HG02588 (cell line): ENCODE measurements at regions not wholly inside any gene's neighbourhood (a gene's known extent, or its start where the extent isn't known, plus 50 kb on each side); places are given as distances from the start of the nearest gene placed in this dataset.
"Not testable (repeated sequence)": the region's sequence is repeated elsewhere in the genome, so short reads cannot be mapped to it uniquely, and the experiment has no call there.

ENCODE experiments used
- ATAC-seq: cut with Tn5 transposase; IDR thresholded peaks from one replicate; pipeline ENCODE4 v1.9.1; 2021; ENCODE audit warnings: mild to moderate bottlenecking, moderate library complexity; ENCODE audit not compliant: unreplicated experiment

- ATAC-seq = no peak
Measured at GRCh38 chr6:82507112-82507511, 143.5 kb downstream of the TPBG start.

GRCh38 chr6:82511546-82511945 lies 147.9 kb downstream of the TPBG start:
- no peak for ATAC-seq

- ATAC-seq = not testable (repeated sequence)
Measured at GRCh38 chr6:82517896-82518295, 154.3 kb downstream of the TPBG start.

- no peak for ATAC-seq
Measured at GRCh38 chr6:82521369-82521768, 157.8 kb downstream of the TPBG start.

GRCh38 chr6:82521861-82522260 lies 158.2 kb downstream of the TPBG start:
- no peak for ATAC-seq

GRCh38 chr6:82524031-82524430 lies 160.4 kb downstream of the TPBG start:
- ATAC-seq = no peak

GRCh38 chr6:82525775-82526495 lies 162.3 kb downstream of the TPBG start:
- no peak for ATAC-seq

- not testable (repeated sequence) for ATAC-seq
Measured at GRCh38 chr6:82529960-82530460, 166.4 kb downstream of the TPBG start.

GRCh38 chr6:82534876-82535275 lies 171.3 kb downstream of the TPBG start:
- ATAC-seq = no peak

- not testable (repeated sequence) for ATAC-seq
Measured at GRCh38 chr6:82549480-82549879, 185.9 kb downstream of the TPBG start.

GRCh38 chr6:82551311-82551710 lies 187.7 kb downstream of the TPBG start:
- not testable (repeated sequence) for ATAC-seq

- ATAC-seq = no peak
Measured at GRCh38 chr6:82551831-82552230, 188.2 kb downstream of the TPBG start.

- ATAC-seq = no peak
Measured at GRCh38 chr6:82553863-82554531, 190.4 kb downstream of the TPBG start.

GRCh38 chr6:82554666-82555065 lies 191.0 kb downstream of the TPBG start:
- no peak for ATAC-seq

GRCh38 chr6:82555801-82556200 lies 192.2 kb downstream of the TPBG start:
- ATAC-seq = no peak

- ATAC-seq = not testable (repeated sequence)
Measured at GRCh38 chr6:82558531-82558930, 194.9 kb downstream of the TPBG start.

- ATAC-seq = no peak
Measured at GRCh38 chr6:82567621-82568020, 204.0 kb downstream of the TPBG start.

GRCh38 chr6:82568290-82568993 lies 204.8 kb downstream of the TPBG start:
- peak; percentile 99 for ATAC-seq

- ATAC-seq = no peak
Measured at GRCh38 chr6:82569022-82569421, 205.4 kb downstream of the TPBG start.

GRCh38 chr6:82570083-82570482 lies 206.5 kb downstream of the TPBG start:
- ATAC-seq = no peak

- ATAC-seq = no peak
Measured at GRCh38 chr6:82571455-82571854, 207.8 kb downstream of the TPBG start.
